Astrocyte (in vitro differentiated cells and primary cell): ENCODE measurements at regions not wholly inside any gene's neighbourhood (a gene's known extent, or its start where the extent isn't known, plus 50 kb on each side); places are given as distances from the start of the nearest gene placed in this dataset.

ENCODE experiments used
- CTCF ChIP-seq: IDR thresholded peaks from 2 replicates; pipeline ENCODE4 v1.5.1; 2011; ENCODE audit warnings: low read depth, mild to moderate bottlenecking, inconsistent platforms, low read length, moderate library complexity; ENCODE audit not compliant: insufficient read depth
- EZH2 ChIP-seq: IDR thresholded peaks from 2 replicates; pipeline ENCODE4 v1.6.1; 2012; ENCODE audit warnings: mild to moderate bottlenecking, low read length, inconsistent platforms; ENCODE audit not compliant: insufficient read depth

- no peak for TF ChIP-seq EZH2
- no peak for TF ChIP-seq CTCF
Observed at GRCh38 chr4:169922632-169923276, 103.4 kb downstream of the MFAP3L start.
